22Rv1 (cell line): ENCODE measurements at regions not wholly inside any gene's neighbourhood (a gene's known extent, or its start where the extent isn't known, plus 50 kb on each side); places are given as distances from the start of the nearest gene placed in this dataset.

Experiments
- CTCF ChIP-seq: fragments of 450-650 bp; IDR thresholded peaks from 2 replicates; pipeline ENCODE4 v1.5.1; 2017; ENCODE audit warnings: mild to moderate bottlenecking
- ZFX ChIP-seq: fragments of 450-650 bp; IDR thresholded peaks from 2 replicates; pipeline ENCODE4 v1.6.1; 2017; ENCODE audit warnings: antibody characterized with exemption, borderline replicate concordance

GRCh38 chr4:10198365-10198764 is 81.8 kb upstream of the WDR1 start:
- TF ChIP-seq CTCF, result no peak
- no peak for TF ChIP-seq ZFX
